NCI-H524 treated with DMSO at 0.1 percent for 48 hours (cell line): ENCODE measurements at regions not wholly inside any gene's neighbourhood (a gene's known extent, or its start where the extent isn't known, plus 50 kb on each side); places are given as distances from the start of the nearest gene placed in this dataset.
A peak's percentile ranks its signal among the peaks of the same experiment; 100 is the strongest.

Experiments used
- DNase-seq: peaks from one replicate; lab custom pipeline; 2025; lab: John Stamatoyannopoulos, UW

- DNase-seq: no peak
These were observed 1112.9 kb upstream of the AUTS2 start for GRCh38 chr7:68485253-68485917.

- peak; percentile 94 for DNase-seq
These were observed 1109.8 kb upstream of the AUTS2 start for GRCh38 chr7:68488341-68489060.

GRCh38 chr7:68491523-68492358 is 1106.5 kb upstream of the AUTS2 start:
- no peak for DNase-seq

GRCh38 chr7:68492359-68492690 is 1106.0 kb upstream of the AUTS2 start:
- no peak for DNase-seq

- DNase-seq: no peak
These were observed 1094.9 kb upstream of the AUTS2 start for GRCh38 chr7:68503400-68503799.

- no peak for DNase-seq
These were observed 1093.6 kb upstream of the AUTS2 start for GRCh38 chr7:68504716-68505115.

GRCh38 chr7:68505721-68506120 is 1092.6 kb upstream of the AUTS2 start:
- no peak for DNase-seq

GRCh38 chr7:68507668-68508067 is 1090.6 kb upstream of the AUTS2 start:
- DNase-seq: no peak

- DNase-seq: no peak
These were observed 1089.2 kb upstream of the AUTS2 start for GRCh38 chr7:68509054-68509453.

- no peak for DNase-seq
These were observed 1088.7 kb upstream of the AUTS2 start for GRCh38 chr7:68509603-68510002.

GRCh38 chr7:68511281-68511680 is 1087.0 kb upstream of the AUTS2 start:
- peak; percentile 63 for DNase-seq

- no peak for DNase-seq
These were observed 1085.8 kb upstream of the AUTS2 start for GRCh38 chr7:68512466-68512865.

GRCh38 chr7:68518060-68518459 is 1080.2 kb upstream of the AUTS2 start:
- DNase-seq: no peak

- DNase-seq: no peak
These were observed 1074.1 kb upstream of the AUTS2 start for GRCh38 chr7:68524126-68524525.

- no peak for DNase-seq
These were observed 1069.1 kb upstream of the AUTS2 start for GRCh38 chr7:68529221-68529620.

- DNase-seq: no peak
These were observed 1063.0 kb upstream of the AUTS2 start for GRCh38 chr7:68535266-68535665.

- DNase-seq: peak; percentile 48
These were observed 1061.1 kb upstream of the AUTS2 start for GRCh38 chr7:68537051-68537773.

GRCh38 chr7:68537774-68538071 is 1060.6 kb upstream of the AUTS2 start:
- no peak for DNase-seq

GRCh38 chr7:68542831-68543230 is 1055.4 kb upstream of the AUTS2 start:
- DNase-seq: peak; percentile 88

GRCh38 chr7:68544851-68545250 is 1053.4 kb upstream of the AUTS2 start:
- peak; percentile 80 for DNase-seq

- no peak for DNase-seq
These were observed 1051.1 kb upstream of the AUTS2 start for GRCh38 chr7:68547181-68547580.

- DNase-seq: no peak
These were observed 1050.5 kb upstream of the AUTS2 start for GRCh38 chr7:68547799-68548198.

GRCh38 chr7:68550027-68550426 is 1048.2 kb upstream of the AUTS2 start:
- DNase-seq: no peak
